Heart left ventricle (tissue), 13 donors: ENCODE measurements at regions not wholly inside any gene's neighbourhood (a gene's known extent, or its start where the extent isn't known, plus 50 kb on each side); places are given as distances from the start of the nearest gene placed in this dataset.

Experiments used
- POLR2A ChIP-seq, 2 donors: fragments of 450-650 bp; IDR thresholded peaks; one replicate each; pipeline ENCODE4 v1.6.1; 2017; ENCODE audit warnings: antibody characterized with exemption in 2 of 2, mild to moderate bottlenecking in 2 of 2, moderate library complexity in 2 of 2
- TF ChIP-seq, protein P1 (sequence below), 12 donors: fragments of 200-600 bp; sonication (generic) in 4 of 12; IDR thresholded peaks; one replicate each; pipeline versions ENCODE4 v1.5.0 to v1.8.0; 2018 to 2022; ENCODE audit warnings: antibody characterized with exemption in 12 of 12, mild to moderate bottlenecking in 5 of 12
- donor health status: ischemic (EF 13 %, LVEDD 7.1; RV severe dilation, severe dysfunction).
- donor health status: DM: no; HTN: yes; CAD: no.
- donor health status: DM: no; HTN: no; CAD: no.
- donor health status: ischemic (EF 25% LVEDD 6.9; RV normal size, moderate dysfunction).
- donor health status: ischemic (EF 25% LVEDD 5.7; RV mildly dilated, moderate dysfunction).
- donor health status: ischemic (EF 35%, LVEDD 5.7; RV mildly dilated, moderate dysfunction).
- donor health status: nonischemic (EF 11% LVEDD 7.7; RV severe dilation, severe dysfunction).
- donor health status: DM: yes; HTN: yes; CAD: no.
- donor health status: PGD.
- donor health status: ischemic (EF 29% LVEDD 5.4; RV normal size, mild dysfunction).
- donor health status: nonischemic (EF 23%, LVEDD 6.1; RV moderate dilation, normal function).

DNA sequence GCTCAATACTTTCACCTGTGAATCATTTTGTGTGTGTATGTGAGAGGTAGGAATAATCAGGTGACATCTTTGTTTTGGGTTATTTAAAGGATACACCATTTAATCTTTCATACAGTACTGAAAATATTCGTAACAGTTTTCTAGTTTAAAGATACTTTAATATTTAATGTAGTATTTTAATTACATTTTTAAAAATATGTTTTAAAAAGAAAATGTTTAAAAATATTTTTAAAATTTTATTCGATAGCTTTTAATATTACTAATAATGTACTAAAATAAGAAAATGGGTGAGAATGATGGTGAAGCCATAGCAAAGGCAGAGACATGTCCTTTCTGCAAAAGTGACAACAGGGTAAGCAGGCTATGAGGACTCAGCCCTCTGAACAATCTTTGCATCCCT is 56.3 kb upstream of the MEF2C start:
- TF ChIP-seq, protein P1, sequence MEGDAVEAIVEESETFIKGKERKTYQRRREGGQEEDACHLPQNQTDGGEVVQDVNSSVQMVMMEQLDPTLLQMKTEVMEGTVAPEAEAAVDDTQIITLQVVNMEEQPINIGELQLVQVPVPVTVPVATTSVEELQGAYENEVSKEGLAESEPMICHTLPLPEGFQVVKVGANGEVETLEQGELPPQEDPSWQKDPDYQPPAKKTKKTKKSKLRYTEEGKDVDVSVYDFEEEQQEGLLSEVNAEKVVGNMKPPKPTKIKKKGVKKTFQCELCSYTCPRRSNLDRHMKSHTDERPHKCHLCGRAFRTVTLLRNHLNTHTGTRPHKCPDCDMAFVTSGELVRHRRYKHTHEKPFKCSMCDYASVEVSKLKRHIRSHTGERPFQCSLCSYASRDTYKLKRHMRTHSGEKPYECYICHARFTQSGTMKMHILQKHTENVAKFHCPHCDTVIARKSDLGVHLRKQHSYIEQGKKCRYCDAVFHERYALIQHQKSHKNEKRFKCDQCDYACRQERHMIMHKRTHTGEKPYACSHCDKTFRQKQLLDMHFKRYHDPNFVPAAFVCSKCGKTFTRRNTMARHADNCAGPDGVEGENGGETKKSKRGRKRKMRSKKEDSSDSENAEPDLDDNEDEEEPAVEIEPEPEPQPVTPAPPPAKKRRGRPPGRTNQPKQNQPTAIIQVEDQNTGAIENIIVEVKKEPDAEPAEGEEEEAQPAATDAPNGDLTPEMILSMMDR (IDR thresholded peaks at IDR 0.05): no peak
- TF ChIP-seq POLR2A (IDR thresholded peaks at IDR 0.05): no peak
